OCI-LY3 (cell line): ENCODE measurements at regions not wholly inside any gene's neighbourhood (a gene's known extent, or its start where the extent isn't known, plus 50 kb on each side); places are given as distances from the start of the nearest gene placed in this dataset.

ENCODE experiments used
- H2AFZ ChIP-seq: fragments of 200-600, 300-600 bp; shearing (Covaris generic); 2 replicates; pipeline ENCODE4 v1.6.0; 2014; ENCODE audit warnings: antibody characterized with exemption, low read depth, low read length
- H3K27ac ChIP-seq: fragments of 200-600, 300-600 bp; sonication (generic); 2 replicates; pipeline ENCODE4 v1.5.1; 2014; ENCODE audit warnings: mild to moderate bottlenecking, low read length, moderate library complexity, mixed read lengths
- H3K27me3 ChIP-seq: fragments of 200-600, 300-600 bp; sonication (generic); 2 replicates; pipeline ENCODE4 v1.6.1; 2014; ENCODE audit warnings: low read depth, low read length, mixed read lengths
- H3K36me3 ChIP-seq: fragments of 200-600, 300-600 bp; sonication (generic); replicated peaks from 2 replicates; pipeline ENCODE3; 2014; ENCODE audit warnings: low read depth, low read length, mixed read lengths
- H3K4me1 ChIP-seq: fragments of 300-600, 200-600 bp; sonication (generic); 2 replicates; pipeline ENCODE4 v1.6.1; 2014; ENCODE audit warnings: low read length, mixed read lengths
- H3K4me2 ChIP-seq: fragments of 200-600, 300-600 bp; sonication (generic); 2 replicates; pipeline ENCODE4 v1.6.1; 2014; ENCODE audit warnings: low read length, mixed read lengths
- H3K4me3 ChIP-seq: fragments of 300-600, 200-600 bp; sonication (generic); 2 replicates; pipeline ENCODE4 v1.5.1; 2014; ENCODE audit warnings: antibody characterized with exemption, mild to moderate bottlenecking, low read length, moderate library complexity
- H3K79me2 ChIP-seq: fragments of 300-600, 200-600 bp; shearing (Covaris generic); 2 replicates; pipeline ENCODE4 v1.6.1; 2014; ENCODE audit warnings: mild to moderate bottlenecking, low read length, mixed read lengths
- H3K9ac ChIP-seq: fragments of 300-600, 200-600 bp; shearing (Covaris generic); 2 replicates; pipeline ENCODE4 v1.6.0; 2014; ENCODE audit warnings: mild to moderate bottlenecking, low read length, moderate library complexity
- H3K9me3 ChIP-seq: fragments of 200-600, 300-600 bp; shearing (Covaris generic); 2 replicates; pipeline ENCODE4 v1.6.1; 2014; ENCODE audit warnings: low read length, mixed read lengths; ENCODE audit not compliant: insufficient read depth
- H4K20me1 ChIP-seq: fragments of 200-600, 300-600 bp; sonication (generic); 2 replicates; pipeline ENCODE4 v1.6.1; 2016; ENCODE audit warnings: low read length, mixed read lengths; ENCODE audit not compliant: insufficient read depth
- EZH2phosphoT487 ChIP-seq: fragments of 200-600 bp; shearing (Covaris generic); IDR thresholded peaks from 2 replicates; pipeline ENCODE4 v1.6.1; 2018; ENCODE audit warnings: antibody characterized with exemption, mixed run types, low read depth
- TF ChIP-seq, protein P1 (sequence below): fragments of 200-600, 300-600 bp; sonication (generic); IDR thresholded peaks from 2 replicates; pipeline ENCODE4 v1.5.1; 2014; ENCODE audit warnings: antibody characterized with exemption, low read length, low read depth

DNA sequence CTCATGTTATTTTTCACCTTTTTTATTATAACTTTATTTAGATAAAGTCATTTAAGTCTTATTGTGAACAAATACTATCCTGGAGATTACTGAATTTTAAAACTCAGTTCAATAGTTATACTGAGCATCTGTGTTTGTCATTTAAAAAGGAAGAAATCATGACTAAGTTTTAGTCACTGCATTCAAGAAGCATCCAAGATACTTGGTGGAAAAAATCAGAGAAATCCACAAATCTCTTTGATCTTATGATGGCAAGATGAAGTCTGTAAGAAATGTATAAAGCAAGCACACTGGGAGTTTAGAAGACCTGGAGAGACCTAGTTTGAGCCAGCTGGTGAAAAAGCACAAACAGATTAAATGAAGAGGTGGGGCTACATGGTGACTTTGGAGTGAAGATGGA is 529.8 kb upstream of the IGFBP3 start:
- Histone ChIP-seq H3K27ac (no peak overlapping the region), H3K4me2 (no peak overlapping the region), H3K79me2 (no peaks in the 10 kb centered on the region), H2AFZ (no peak overlapping the region), H3K36me3 (no peaks in the 10 kb centered on the region), H3K27me3 (no peaks in the 10 kb centered on the region), H3K4me1 (no peaks in the 10 kb centered on the region), H4K20me1 (no peaks in the 10 kb centered on the region), H3K4me3 (no peak overlapping the region), H3K9me3 (no peaks in the 10 kb centered on the region), H3K9ac (no peak overlapping the region)
- no peak for TF ChIP-seq EZH2phosphoT487
- TF ChIP-seq, protein P1, sequence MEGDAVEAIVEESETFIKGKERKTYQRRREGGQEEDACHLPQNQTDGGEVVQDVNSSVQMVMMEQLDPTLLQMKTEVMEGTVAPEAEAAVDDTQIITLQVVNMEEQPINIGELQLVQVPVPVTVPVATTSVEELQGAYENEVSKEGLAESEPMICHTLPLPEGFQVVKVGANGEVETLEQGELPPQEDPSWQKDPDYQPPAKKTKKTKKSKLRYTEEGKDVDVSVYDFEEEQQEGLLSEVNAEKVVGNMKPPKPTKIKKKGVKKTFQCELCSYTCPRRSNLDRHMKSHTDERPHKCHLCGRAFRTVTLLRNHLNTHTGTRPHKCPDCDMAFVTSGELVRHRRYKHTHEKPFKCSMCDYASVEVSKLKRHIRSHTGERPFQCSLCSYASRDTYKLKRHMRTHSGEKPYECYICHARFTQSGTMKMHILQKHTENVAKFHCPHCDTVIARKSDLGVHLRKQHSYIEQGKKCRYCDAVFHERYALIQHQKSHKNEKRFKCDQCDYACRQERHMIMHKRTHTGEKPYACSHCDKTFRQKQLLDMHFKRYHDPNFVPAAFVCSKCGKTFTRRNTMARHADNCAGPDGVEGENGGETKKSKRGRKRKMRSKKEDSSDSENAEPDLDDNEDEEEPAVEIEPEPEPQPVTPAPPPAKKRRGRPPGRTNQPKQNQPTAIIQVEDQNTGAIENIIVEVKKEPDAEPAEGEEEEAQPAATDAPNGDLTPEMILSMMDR, result no peak

DNA sequence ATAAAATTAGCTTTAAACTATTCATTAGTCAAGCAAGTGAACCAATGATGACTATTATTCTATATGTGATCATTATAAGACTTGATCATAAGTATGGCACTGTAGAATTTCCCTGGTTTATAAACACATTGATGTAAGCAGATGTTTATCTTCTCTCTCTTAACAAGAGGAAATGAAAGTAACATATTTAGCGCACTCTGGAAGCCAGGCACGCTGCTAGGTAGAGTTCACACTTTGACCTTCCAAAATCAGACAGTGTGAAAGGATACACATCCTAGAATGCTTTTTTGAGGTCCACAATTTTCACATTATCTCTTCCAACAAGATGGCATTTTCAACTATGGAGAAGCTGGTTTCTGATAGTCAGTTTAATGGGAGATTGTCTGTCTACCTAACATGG is 529.4 kb upstream of the IGFBP3 start:
- no peak overlapping the region for H2AFZ ChIP-seq
- H3K4me2 ChIP-seq, result no peak overlapping the region
- no peaks in the 10 kb centered on the region for H4K20me1 ChIP-seq
- no peak overlapping the region for H3K27ac ChIP-seq
- H3K79me2 ChIP-seq, result no peaks in the 10 kb centered on the region
- no peaks in the 10 kb centered on the region for H3K36me3 ChIP-seq
- H3K4me1 ChIP-seq, result no peaks in the 10 kb centered on the region
- TF ChIP-seq, protein P1, result no peak
- no peak for TF ChIP-seq EZH2phosphoT487
- H3K4me3 ChIP-seq, result no peak overlapping the region
- no peaks in the 10 kb centered on the region for H3K9me3 ChIP-seq
- H3K27me3 ChIP-seq, result no peaks in the 10 kb centered on the region
- no peak overlapping the region for H3K9ac ChIP-seq

DNA sequence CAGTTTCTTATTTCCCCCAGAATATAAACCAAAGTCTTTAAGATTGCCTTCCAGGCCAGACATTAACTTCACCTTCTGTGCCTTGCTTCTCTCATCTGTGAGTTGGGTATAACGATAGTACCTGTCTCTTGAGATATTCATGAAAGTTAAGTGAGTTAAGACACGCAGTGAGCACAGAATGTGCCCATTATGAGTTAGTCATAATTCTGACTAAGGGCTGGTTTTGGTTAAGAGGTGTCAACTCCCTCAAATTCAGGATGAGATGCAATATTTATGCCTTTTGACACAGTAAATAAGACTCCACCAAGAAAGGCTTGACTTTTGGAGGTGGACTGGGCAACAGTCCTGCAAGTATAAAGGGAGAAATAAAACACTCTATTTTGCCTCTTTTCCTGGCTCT is 528.7 kb upstream of the IGFBP3 start:
- no peaks in the 10 kb centered on the region for H4K20me1 ChIP-seq
- no peaks in the 10 kb centered on the region for H3K4me1 ChIP-seq
- H3K27me3 ChIP-seq, result no peaks in the 10 kb centered on the region
- no peaks in the 10 kb centered on the region for H3K9me3 ChIP-seq
- H2AFZ ChIP-seq, result no peak overlapping the region
- no peak overlapping the region for H3K4me2 ChIP-seq
- H3K27ac ChIP-seq, result no peak overlapping the region
- H3K4me3 ChIP-seq, result no peak overlapping the region
- H3K36me3 ChIP-seq, result no peaks in the 10 kb centered on the region
- H3K79me2 ChIP-seq, result no peaks in the 10 kb centered on the region
- TF ChIP-seq EZH2phosphoT487, result no peak
- TF ChIP-seq, protein P1, result no peak
- H3K9ac ChIP-seq, result no peak overlapping the region

DNA sequence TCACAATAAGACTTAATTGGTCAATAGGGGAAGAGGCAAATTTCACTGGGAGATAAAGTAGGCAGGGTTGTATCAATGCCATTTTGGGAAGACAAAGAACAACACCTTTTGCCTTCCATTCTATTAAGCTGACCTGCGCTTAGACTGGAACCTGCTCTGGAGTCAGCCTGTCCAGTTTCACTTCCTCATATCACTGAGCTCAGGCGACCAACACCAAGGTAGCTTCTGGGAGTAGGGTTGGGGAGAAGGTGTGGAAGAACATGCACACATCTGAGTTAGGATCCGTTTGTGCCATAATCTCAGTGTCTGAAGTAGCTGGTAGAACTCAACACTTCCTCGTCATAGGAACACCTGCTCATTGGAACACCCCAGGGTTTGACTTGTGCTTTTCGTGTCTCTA is 527.4 kb upstream of the IGFBP3 start:
- H3K27ac ChIP-seq, result no peak overlapping the region
- no peaks in the 10 kb centered on the region for H3K4me1 ChIP-seq
- H3K79me2 ChIP-seq, result no peaks in the 10 kb centered on the region
- H2AFZ ChIP-seq, result no peak overlapping the region
- H4K20me1 ChIP-seq, result no peaks in the 10 kb centered on the region
- TF ChIP-seq, protein P1, result no peak
- TF ChIP-seq EZH2phosphoT487, result no peak
- H3K4me3 ChIP-seq, result no peak overlapping the region
- H3K4me2 ChIP-seq, result no peak overlapping the region
- H3K27me3 ChIP-seq, result no peaks in the 10 kb centered on the region
- no peak overlapping the region for H3K9ac ChIP-seq
- H3K9me3 ChIP-seq, result no peaks in the 10 kb centered on the region
- H3K36me3 ChIP-seq, result no peaks in the 10 kb centered on the region
